Heart right ventricle (tissue), 16 donors: ENCODE measurements at regions not wholly inside any gene's neighbourhood (a gene's known extent, or its start where the extent isn't known, plus 50 kb on each side); places are given as distances from the start of the nearest gene placed in this dataset.

ENCODE experiments used
- ATAC-seq, 8 donors: fragments of 200-7000 bp; cut with Tn5 transposase; one replicate each; pipeline ENCODE4 v1.9.1; 2020; ENCODE audit warnings: mild to moderate bottlenecking in 8 of 8, moderate library complexity in 8 of 8, moderate number of reproducible peaks in 1 of 8
- DNase-seq, 2 donors: peaks; one replicate each; pipeline ENCODE4 v3.0.0-alpha.2; 2020
- H3K27ac ChIP-seq, 10 donors: fragments of 200-600 bp; sonication (generic) in 2 of 10; one replicate each; pipeline versions ENCODE4 v1.5.0 to v1.8.0; 2020 to 2022; ENCODE audit warnings: mild to moderate bottlenecking in 3 of 10
- H3K27me3 ChIP-seq, 7 donors: fragments of 200-600 bp; one replicate each; pipeline ENCODE4 v1.8.0; 2021 to 2022; ENCODE audit warnings: mild to moderate bottlenecking in 2 of 7
- H3K36me3 ChIP-seq, 9 donors: fragments of 200-600 bp; sonication (generic) in 1 of 9; one replicate each; pipeline versions ENCODE4 v1.5.0 to v1.8.0; 2020 to 2022; ENCODE audit warnings: mild to moderate bottlenecking in 2 of 9
- H3K4me1 ChIP-seq, 9 donors: fragments of 200-600 bp; sonication (generic) in 1 of 9; one replicate each; pipeline versions ENCODE4 v1.5.0 to v1.8.0; 2020 to 2022; ENCODE audit warnings: mild to moderate bottlenecking in 4 of 9
- H3K4me3 ChIP-seq, 10 donors: fragments of 200-600 bp; sonication (generic) in 2 of 10; one replicate each; pipeline versions ENCODE4 v1.5.0 to v1.8.0; 2020 to 2022; ENCODE audit warnings: mild to moderate bottlenecking in 7 of 10, moderate library complexity in 2 of 10
- H3K9me3 ChIP-seq, 11 donors: fragments of 200-600 bp in 10 of 11; sonication (generic) in 2 of 11; one replicate each; pipeline versions ENCODE4 v1.5.0 to v1.8.0; 2013 to 2022; ENCODE audit warnings: mild to moderate bottlenecking in 2 of 11, control low read depth in 1 of 11, moderate library complexity in 1 of 11
- WGBS, 2 donors: extraction: QIAGEN DNeasy Blood & Tissue Kit; methylation state at CpG; one replicate each; pipeline ENCODE4 v1.1.7; 2013; ENCODE audit warnings: inconsistent platforms in 1 of 2; 5-methylcytosine and 5-hydroxymethylcytosine counted together
- intact Hi-C, 10 donors: fragments of 100-400 bp; cut with DNase I; formaldehyde crosslinking; loops; one replicate each; pipeline versions ENCODE4 v1.11.1 to v1.14.2; 2022
- TF ChIP-seq, protein P1 (sequence below), 9 donors: fragments of 200-600 bp; sonication (generic) in 2 of 9; IDR thresholded peaks; one replicate each; pipeline versions ENCODE4 v1.5.0 to v1.8.0; 2021 to 2022; ENCODE audit warnings: antibody characterized with exemption in 9 of 9, mild to moderate bottlenecking in 5 of 9, moderate library complexity in 1 of 9
- donor health status: Arrhythmogenic right ventricular cardiomyopathy.
- donor health status: ischemic (EF 13 %, LVEDD 7.1; RV severe dilation, severe dysfunction).
- donor health status: healthy with polysubstance abuse.
- donor health status: DM: no; HTN: yes; CAD: no.
- donor health status: DM: no; HTN: no; CAD: no.
- donor health status: ischemic (EF 25% LVEDD 6.9; RV normal size, moderate dysfunction).
- donor health status: ischemic (EF 25% LVEDD 5.7; RV mildly dilated, moderate dysfunction).
- donor health status: healthy.
- donor health status: DM: yes; HTN: yes; CAD: no.
- donor health status: Ischemic cardiomyopathy.
- donor health status: ischemic (EF 35%, LVEDD 5.7; RV mildly dilated, moderate dysfunction).
- donor health status: nonischemic (EF 11% LVEDD 7.7; RV severe dilation, severe dysfunction).
- donor health status: DM: yes; HTN: yes; CAD: no.
- donor health status: PGD.
- donor health status: ischemic (EF 29% LVEDD 5.4; RV normal size, mild dysfunction).
- donor health status: nonischemic (EF 23%, LVEDD 6.1; RV moderate dilation, normal function).

DNA sequence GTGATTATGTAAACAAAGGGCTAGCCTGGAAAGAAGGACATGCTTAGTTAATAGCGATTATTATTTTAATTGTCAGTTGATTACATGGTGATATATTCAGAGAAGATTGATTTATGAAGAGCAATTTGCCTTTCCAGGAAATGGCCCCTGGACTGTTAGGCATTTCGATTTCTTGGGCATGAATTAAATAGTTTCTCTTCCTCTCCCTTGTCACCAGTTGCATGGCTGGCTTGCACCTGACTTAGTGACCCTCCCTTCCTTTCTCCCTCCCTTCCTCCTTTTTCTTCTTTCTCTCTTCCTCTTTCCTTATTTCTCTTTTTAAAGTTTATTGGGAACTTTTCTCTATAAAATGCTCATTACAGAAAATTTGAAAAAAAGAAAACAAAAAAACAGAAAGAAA is 235.4 kb downstream of the CDC5L start:
- no peak for ATAC-seq
- Histone ChIP-seq H3K36me3 (no peaks in the 10 kb centered on the region), H3K9me3 (no peaks in the 10 kb centered on the region), H3K4me1 (peaks cover 0 to 18% (median 0%) of the 10 kb centered on the region in 9 donors), H3K27ac (no peak overlapping the region), H3K27me3 (peaks cover 0 to 14% (median 0%) of the 10 kb centered on the region in 7 donors), H3K4me3 (no peak overlapping the region)
- 67 to 83% methylated on average over 2 of the region's 2 CpGs for WGBS, 2 donors
- TF ChIP-seq, protein P1, sequence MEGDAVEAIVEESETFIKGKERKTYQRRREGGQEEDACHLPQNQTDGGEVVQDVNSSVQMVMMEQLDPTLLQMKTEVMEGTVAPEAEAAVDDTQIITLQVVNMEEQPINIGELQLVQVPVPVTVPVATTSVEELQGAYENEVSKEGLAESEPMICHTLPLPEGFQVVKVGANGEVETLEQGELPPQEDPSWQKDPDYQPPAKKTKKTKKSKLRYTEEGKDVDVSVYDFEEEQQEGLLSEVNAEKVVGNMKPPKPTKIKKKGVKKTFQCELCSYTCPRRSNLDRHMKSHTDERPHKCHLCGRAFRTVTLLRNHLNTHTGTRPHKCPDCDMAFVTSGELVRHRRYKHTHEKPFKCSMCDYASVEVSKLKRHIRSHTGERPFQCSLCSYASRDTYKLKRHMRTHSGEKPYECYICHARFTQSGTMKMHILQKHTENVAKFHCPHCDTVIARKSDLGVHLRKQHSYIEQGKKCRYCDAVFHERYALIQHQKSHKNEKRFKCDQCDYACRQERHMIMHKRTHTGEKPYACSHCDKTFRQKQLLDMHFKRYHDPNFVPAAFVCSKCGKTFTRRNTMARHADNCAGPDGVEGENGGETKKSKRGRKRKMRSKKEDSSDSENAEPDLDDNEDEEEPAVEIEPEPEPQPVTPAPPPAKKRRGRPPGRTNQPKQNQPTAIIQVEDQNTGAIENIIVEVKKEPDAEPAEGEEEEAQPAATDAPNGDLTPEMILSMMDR (IDR thresholded peaks at IDR 0.05) = no peak
- no peak for DNase-seq
- intact Hi-C loops = no loop called here

DNA sequence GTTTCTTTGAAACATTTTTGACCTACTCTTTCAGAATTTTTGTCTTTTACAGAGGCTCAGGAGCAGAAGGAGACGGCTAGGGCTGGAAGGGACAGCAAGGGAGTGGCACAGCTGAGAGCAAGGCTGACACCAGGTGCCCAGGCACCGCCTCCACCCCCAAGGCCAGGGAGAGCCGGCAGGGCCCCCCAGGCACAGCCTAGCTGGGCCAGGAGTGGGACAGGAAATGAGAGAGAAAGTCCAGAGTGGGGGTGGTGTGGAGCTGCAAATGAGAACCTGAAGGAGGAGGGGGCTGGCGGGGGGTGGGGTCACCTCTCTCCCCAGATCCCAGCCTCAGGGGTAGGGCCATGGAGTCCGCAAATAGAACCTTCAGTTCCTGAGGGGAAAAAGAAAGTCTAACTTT is 236.7 kb downstream of the CDC5L start:
- DNase-seq (no peak), ATAC-seq (no peak)
- H3K4me1 ChIP-seq = peaks cover 0 to 8% (median 0%) of the 10 kb centered on the region in 9 donors
- peaks cover 0 to 11% (median 0%) of the 10 kb centered on the region in 7 donors for H3K27me3 ChIP-seq
- no peak overlapping the region for H3K4me3 ChIP-seq
- intact Hi-C loops = no loop called here
- TF ChIP-seq, protein P1 (IDR thresholded peaks at IDR 0.05) = no peak
- no peaks in the 10 kb centered on the region for H3K9me3 ChIP-seq
- 68 to 71% methylated on average over 5 of the region's 5 CpGs for WGBS, 2 donors
- H3K36me3 ChIP-seq = no peaks in the 10 kb centered on the region
- no peak overlapping the region for H3K27ac ChIP-seq

- Histone ChIP-seq H3K27ac (no peak overlapping the region), H3K4me1 (peaks cover 0 to 8% (median 0%) of the 10 kb centered on the region in 9 donors), H3K4me3 (no peak overlapping the region), H3K27me3 (peaks cover 0 to 10% (median 0%) of the 10 kb centered on the region in 7 donors), H3K36me3 (no peaks in the 10 kb centered on the region), H3K9me3 (no peaks in the 10 kb centered on the region)
- intact Hi-C loops = no loop called here
- ATAC-seq (no peak), DNase-seq (no peak)
- TF ChIP-seq, protein P1 (IDR thresholded peaks at IDR 0.05) = no peak
- 81 to 84% methylated on average over 8 of the region's 8 CpGs for WGBS, 2 donors
Measured at GRCh38 chr6:44624936-44625573, 237.5 kb downstream of the CDC5L start.

- H3K36me3 ChIP-seq = no peaks in the 10 kb centered on the region
- intact Hi-C loops = no loop called here
- no peaks in the 10 kb centered on the region for H3K9me3 ChIP-seq
- H3K27me3 ChIP-seq = peaks cover 0 to 13% (median 3%) of the 10 kb centered on the region in 7 donors
- no peak overlapping the region for H3K27ac ChIP-seq
- TF ChIP-seq, protein P1 (IDR thresholded peaks at IDR 0.05) = no peak
- 95 to 98% methylated on average over 2 of the region's 2 CpGs for WGBS, 2 donors
- ATAC-seq (peak in 1 of 8 donors; percentile 18), DNase-seq (no peak)
- peaks cover 0 to 12% (median 0%) of the 10 kb centered on the region in 9 donors for H3K4me1 ChIP-seq
- H3K4me3 ChIP-seq = no peak overlapping the region
Measured at GRCh38 chr6:44625996-44626395, 238.5 kb downstream of the CDC5L start.
